DMS53 (cell line): ENCODE measurements at regions not wholly inside any gene's neighbourhood (a gene's known extent, or its start where the extent isn't known, plus 50 kb on each side); places are given as distances from the start of the nearest gene placed in this dataset.
A peak's percentile ranks its signal among the peaks of the same experiment; 100 is the strongest.
"Not testable (repeated sequence)": the region's sequence is repeated elsewhere in the genome, so short reads cannot be mapped to it uniquely, and the experiment has no call there.

Source experiments
- DNase-seq: peaks from one replicate; lab custom pipeline; 2025; lab: John Stamatoyannopoulos, UW

DNA sequence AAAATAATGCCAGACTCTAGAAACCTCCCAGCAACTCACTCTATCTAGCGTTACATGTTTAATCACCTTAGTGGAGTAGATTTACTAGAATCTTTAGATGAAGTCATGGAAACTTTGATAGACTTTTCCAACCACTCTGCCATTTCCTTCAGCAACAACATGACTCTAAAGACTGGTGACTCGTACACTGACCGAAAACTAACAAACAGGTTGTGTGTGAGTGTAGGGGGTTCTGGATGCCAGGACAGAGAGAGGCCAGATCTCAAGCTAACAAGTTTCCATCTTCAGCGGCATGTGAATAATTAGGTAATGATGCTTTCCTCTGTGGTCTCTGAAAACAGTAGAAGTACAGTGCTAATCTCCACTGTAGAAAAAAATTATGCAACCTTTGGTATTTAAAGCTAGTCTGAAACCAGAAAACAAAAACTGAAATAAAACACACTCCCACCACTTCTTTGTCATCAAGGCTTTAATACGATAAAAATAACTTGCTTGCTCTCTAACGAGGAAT lies 286.4 kb downstream of the PRDM5 start:
- no peak for DNase-seq

DNA sequence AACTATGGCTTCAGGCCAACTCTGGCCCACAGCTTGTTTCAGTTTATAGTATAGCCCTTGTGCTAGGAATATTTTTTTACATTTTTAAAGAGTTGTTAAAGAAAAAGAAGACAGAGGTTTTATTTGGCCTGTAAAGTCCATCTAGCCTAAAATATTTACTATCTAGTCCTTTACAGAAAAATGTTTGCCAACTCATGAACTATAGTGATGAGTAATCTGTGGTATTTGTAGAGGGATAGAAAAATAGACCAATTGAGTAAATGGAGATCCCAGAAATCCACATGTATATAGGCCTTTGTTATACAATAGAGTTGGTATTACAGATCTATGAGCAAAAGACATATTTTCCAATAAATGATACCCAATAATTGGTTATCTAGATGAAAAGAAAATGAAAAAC lies 288.7 kb downstream of the PRDM5 start:
- peak; percentile 15 for DNase-seq

DNA sequence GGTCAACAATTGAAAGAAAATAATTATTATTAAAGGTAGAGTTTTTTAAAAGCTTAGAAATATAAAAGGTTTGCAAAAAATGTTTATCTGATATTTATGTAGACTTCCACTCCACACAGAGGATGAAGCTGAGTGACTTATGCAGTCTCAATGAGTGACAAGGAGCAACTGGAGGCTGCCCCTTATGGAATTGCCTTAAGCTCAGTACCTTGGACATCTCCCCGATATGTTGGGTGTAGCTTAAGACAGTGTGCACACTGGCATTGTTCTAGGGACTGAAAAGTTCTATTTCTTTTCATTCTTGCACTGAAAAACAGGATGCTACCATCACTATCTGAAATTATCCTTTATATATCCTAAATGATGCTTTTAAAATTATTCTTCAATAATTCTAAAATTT lies 292.1 kb downstream of the PRDM5 start:
- DNase-seq, result no peak

DNA sequence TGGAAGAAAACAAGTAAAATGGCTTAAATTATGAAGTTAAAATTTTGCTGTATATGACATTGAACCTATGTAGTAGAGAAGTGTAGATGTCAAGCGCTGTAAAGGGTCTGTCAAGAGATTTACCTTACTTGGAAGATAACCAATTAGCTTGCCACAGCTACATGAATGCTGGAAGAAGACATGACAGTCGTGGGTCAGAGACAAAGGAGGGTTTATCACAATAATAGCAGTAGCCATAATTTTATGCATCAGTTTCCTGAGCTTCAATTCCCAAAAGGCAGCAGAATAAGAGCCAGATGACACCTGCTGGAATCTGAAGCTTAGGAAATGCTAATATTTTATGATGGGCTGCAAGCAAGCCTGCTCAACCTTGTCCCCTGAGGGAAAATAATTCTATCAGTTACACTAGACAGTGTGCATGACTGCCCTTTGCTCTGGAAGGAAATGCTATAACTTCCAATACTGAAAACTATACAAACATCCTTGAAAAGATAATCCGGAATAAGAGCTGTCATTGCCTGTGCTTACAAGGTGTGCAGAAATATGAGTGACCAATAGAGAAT lies 292.9 kb downstream of the PRDM5 start:
- no peak for DNase-seq

DNA sequence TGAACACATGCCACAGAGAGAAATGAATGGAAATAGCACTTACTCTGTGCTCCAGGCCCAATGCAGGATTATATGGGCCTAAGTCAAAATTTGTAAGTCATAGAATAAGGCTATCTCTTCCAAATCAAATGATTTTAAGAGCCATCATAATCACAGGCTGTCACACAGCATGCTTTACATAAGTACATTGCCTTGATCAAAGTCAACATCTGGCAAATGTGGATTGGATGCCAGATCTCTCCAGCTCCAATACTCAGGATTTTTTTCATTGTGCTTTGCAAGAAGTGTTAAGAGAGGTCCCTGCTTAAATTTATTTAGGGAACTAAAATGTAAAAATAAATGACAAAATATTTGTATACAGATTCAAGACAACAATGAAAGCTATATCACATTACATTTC lies 299.9 kb downstream of the PRDM5 start:
- peak; percentile 2 for DNase-seq

DNA sequence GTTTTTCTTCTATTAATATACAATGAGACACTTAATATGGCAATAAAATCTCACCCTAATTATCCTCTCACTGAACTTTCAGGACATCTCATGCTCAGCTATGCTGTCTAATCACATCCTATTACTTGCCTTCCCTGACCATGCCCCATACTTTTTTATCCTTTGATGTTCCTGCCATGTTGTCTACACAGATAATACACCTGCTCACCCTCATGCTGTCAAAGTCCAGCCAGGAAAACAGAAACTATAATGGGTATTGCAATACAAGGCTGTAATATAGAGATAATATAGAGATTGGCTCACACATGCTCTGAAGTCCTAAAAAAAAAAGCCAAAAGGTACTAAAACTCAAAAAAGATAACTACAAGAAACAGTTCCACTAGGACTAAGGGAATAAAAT lies 305.4 kb downstream of the PRDM5 start:
- DNase-seq, result no peak

DNA sequence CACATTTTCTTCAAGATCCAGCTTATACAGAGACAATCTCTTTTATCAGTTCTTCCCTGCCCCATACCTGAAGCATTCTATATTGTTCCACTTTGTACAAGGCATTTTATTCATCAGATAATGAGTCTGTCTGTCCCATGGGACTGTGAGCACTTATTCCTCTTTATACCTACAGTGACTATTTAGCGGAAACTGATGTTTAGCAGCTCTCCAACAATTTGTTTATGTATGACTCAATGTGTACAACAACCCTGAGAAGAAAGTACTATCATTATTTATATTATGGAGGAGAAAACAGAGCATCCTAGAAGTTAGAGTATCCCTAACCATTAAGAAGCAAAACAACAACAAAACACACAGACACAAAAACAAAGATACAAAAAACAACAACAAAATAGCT lies 306.5 kb downstream of the PRDM5 start:
- peak; percentile 3 for DNase-seq

DNA sequence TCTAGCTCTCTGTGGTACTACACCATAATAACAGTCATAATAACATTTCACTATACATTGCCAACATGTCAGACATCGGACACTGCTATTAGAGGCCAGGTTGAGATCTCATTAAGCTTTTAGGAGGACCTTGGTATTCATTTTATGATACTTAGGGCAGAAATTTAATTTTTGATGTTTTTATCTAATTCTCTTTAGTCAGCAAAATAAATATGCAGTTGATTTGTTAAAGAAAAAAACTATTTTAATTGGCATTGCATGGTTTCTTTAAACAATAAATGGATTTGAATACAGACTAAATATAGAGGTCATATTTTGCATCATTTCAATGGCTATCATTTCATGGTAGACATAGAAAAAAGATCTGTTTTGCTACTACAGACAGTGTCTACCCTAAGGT lies 308.7 kb downstream of the PRDM5 start:
- DNase-seq, result no peak

DNA sequence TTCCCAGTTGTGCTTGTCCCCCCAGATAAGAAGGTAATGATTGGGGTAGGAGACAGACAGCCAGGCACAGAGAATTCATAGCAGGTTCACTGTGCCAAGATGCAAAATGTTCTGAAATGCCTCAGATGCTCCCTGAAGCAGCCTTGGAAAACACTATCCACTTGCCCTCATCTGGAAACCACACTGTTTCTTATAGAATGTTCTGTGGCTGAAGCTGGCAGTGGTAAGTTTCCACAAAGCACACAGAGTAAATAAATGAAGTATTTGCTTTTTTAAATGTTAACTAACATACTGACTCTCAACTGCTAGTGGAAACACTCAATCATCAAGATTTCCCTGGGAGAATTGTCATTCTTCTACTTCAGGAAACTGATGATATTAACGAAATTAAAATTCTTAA lies 311.4 kb downstream of the PRDM5 start:
- peak; percentile 1 for DNase-seq

DNA sequence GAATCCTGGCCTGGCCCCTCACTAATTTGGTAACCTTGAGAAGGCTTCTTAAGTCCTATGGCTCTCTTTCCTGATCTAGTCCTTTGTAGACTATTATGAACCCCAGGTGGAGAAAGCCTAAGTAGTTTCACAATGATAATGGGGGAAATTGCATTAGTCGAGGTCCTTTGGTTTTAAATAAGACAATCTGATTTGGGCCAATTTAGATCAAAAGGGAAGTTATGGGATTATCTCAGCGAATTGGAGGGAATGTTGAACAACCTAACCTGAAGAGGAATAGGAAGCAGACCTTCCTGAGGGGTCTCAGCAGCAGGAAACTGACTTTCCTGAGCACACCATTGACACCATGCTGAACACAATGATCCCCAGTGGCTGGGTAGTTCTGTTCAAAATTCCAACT lies 331.5 kb downstream of the PRDM5 start:
- DNase-seq, result no peak

DNA sequence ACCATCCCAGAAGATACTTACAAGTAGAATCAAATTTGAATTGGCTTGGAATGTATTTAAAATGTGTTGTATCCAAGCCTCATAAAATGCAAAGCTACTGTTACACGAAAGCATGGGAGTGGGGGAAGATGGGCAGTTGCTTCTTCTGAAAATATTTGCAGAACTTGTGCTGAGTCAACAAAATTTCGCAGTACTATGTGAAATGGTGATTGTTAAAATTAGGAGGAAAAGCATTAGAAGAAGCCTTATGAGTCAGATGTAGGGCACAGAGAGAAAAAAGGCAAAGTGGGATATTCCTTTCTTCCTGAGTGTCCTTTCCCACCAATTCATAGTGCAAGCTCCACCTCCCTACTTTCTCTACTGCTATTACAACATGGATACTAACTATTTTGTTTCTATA lies 332.7 kb downstream of the PRDM5 start:
- no peak for DNase-seq

DNA sequence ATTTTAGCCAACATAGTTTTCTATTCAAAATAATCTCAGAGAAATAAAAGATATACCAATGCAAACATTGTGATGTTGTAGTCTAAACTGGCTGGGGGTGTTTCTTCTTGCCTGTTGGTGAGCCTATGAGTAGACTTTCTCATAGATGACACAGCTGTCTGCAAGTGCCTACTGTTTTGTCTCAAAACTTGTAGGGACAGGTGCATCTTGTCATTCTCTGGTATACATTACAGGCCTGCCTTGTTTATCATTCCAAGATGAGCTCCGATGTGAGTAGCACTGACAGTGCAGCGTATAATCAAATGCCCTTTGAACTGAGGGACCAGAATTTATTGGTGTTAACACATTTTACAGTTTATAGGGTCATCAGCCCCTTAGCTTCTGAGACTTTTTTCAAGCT lies 353.8 kb downstream of the PRDM5 start:
- DNase-seq, result peak; percentile 60

DNA sequence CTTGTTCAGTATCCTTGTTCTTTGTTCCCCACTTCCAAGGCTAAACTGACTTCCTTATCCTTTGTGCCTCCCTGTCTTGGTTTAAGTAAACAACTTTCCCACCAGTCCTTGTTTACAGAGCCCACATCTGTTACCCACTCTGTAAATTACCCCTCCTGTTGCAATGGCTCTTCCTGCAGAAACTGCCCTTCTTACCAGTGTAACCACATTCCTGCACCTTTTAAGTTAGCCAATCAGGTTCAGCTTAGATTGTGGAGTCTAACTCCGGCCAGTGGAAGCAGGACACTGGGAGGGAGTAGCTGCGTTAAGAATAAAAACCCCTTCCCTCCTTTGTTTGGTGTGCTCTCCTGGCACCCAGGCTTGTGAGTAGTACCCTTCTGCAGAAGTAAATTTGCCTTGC lies 360.9 kb downstream of the PRDM5 start:
- no peak for DNase-seq

DNA sequence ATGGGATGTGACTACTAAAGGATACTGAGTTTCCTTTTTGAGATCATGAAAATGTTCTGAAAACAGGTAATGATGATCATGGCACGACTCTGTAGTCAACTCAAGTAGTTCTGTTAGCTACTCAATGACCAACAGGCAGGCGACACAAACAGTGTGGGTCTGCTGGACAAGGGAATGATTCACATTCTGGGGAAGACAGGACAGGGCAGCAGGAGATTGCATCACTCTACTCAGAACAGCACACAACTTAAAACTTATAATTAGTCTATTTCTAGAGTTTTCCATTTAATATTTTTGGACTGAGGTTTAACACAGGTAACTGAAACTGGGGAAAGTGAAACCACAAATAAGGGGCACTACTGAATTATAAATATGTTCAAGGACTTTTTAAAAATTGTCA lies 365.2 kb downstream of the PRDM5 start:
- no peak for DNase-seq

DNA sequence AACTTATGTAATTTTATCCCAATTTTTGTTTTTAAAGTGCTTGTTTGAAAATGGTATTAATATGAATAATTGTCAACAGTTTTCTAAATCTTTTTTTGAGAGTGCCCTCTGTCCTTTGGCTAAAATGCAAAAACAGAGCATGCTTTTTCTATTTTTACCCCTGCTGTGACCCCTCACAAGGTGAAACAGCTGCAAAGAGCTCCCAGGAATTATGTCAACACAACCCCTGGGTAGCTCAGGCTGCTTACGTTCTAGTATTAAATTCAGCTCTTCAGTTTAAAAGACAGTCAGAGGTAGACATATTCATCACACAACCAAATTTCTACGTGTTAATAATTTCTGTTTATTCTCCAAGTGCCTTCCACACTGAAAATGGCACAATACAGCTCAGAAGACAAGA lies 367.5 kb downstream of the PRDM5 start:
- DNase-seq, result no peak

DNA sequence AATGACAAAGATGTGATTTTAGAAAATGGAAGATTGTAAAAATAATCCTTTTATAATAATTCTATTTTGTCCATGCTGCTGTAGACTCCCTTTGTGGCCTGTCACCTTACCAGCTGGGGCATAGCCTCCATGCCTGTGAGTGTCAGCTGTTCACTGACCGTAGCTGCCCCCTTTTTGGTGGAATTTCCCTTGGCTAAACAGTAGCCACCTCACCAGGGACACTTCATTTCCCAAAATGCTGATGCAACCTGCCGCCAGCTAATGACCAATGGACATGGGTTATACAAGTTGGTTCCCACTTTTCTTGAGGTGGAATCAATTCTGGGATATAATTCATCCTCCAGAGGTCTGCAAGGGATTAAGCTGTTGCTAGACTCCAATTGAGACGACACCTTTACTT lies 368.4 kb downstream of the PRDM5 start:
- DNase-seq, result no peak

DNA sequence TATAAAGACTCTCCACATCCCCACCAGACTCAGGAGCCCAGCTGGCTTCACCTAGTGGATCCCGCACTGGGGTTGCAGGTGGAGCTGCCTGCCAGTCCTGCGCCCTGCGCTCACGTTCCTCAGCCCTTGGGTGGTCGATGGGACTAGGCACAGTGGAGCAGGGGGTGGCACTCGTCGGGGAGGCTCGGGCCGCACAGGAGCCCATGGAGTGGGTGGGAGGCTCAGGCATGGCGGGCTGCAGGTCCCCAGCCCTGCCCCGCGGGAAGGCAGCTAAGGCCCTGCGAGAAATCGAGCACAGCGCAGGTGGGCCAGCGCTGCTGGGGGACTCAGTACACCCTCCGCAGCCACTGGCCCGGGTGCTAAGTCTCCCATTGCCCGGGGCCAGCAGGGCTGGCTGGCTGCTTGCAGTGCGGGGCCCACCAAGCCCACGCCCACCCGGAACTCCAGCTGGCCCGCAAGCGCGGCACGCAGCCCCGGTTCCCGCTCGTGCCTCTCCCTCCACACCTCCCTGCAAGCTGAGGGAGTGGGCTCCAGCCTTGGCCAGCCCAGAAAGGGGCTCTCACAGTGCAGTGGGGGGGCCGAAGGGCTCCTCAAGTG lies 371.8 kb downstream of the PRDM5 start:
- not testable (repeated sequence) for DNase-seq

DNA sequence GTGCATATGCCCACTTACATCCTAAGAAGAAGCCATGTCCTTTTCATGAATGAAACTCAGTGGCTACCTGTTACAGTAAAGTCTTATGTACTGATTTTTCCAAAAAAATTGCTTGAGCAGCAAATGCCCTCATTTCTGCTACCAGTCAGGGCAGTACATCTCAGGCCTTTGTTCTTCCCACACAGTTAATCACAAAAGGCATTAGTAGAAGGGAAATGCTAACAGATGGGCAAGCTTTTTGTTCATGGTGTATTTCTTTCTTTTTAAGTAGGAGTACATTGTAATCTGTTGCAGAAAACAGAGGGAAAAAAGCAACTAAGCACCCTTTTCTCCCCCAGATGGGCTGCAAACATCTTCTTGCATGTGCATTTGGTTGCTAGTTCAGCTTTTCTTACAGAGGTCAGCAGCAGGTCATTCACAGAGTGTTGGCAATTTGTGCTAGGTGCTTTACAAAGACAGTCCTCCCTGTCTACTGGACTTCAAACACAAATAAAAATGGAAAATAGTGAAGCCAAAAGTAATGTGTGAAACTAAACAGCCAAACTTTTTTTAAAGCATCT lies 373.4 kb downstream of the PRDM5 start:
- DNase-seq, result no peak

DNA sequence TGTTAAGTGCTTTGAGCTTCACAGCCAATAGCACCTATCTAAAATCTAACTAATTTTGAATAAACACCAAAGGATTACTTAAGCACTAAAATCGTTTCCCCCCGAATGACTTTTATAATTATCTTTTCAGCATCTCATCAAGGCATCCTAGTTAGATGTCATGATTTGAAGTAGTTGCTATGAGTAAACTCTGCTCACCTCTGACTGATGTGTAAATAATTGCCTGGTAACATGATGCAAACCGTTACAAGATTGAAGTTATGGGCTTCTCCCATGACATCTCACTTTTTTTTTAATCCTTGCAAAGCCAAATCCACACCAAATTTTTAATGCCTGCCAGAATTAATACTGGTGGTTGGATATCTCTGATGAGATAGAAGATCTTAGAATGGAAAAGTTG lies 377.1 kb downstream of the PRDM5 start:
- no peak for DNase-seq

DNA sequence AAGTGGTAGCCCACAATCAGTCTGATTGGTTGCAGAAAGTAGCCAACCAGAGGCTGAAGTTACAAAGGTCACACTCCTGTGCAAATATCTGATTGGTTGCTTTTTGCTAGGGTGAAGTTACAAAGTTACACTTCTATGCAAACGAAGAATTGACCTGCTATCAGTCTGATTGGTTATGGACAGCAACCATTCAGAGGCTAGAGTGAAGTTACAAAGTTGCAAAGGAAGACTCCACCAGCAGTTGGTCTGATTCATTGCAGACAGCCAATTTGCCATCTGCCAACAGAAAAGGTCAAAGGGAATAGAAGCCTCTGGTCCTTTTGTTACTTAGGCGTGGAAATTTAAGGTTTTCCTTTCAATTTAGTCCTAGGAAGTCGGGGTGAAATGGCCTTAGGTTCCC lies 377.7 kb downstream of the PRDM5 start:
- no peak for DNase-seq

DNA sequence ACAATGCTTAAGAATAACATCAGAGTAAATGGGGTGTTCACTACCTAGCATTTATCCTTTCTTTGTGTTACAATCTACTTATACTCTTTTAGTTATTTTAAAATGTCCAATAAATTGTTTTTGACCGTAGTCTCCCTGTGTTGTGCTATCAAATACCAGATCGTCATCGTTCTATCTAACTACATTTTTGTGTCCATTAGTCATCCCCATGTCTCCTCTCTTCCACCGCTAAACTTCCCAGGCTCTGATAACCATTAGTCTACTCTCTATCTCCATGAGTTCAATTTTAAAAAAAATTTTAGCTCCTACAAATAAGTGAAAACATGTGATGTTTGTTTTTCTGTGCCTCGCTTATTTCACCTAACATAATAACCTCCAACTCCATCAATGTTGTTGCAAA lies 381.9 kb downstream of the PRDM5 start:
- DNase-seq, result no peak

DNA sequence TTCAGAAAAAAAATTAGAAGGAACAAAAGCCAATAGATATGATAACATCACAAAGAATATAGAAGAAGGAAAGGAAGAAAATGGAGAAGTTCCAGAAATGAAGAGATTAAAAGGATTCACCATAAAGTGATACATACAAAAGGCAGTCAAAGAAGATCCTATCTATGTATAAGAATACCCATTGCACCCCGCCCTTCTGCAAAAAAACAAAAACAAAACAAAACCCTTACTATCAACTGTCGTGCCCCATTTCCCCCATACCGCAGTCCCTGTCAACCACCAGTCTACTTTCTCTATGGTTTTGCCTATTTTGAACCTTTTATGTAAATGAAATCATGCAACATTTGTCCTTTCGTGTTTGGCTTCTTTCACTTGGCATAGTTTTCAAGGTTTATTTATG lies 385.6 kb downstream of the PRDM5 start:
- DNase-seq, result no peak

DNA sequence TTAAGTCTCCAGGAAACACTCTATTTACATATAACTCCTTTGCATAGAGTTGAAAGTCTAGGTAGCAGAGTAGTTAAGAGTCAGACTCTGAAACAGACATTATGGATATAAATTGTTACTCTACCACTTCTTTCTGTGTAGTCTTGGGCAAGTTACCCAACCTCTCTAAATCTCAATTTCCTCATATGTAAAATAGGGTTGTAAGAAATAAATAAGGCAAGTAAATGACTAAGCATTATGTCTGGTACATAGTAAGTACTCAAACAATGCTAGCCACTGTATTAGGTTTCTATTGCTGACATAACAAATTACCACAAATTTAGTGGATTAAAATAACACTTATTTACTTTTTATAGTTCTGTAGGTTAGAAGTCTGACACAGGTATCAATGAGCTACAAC lies 394.1 kb downstream of the PRDM5 start:
- no peak for DNase-seq

DNA sequence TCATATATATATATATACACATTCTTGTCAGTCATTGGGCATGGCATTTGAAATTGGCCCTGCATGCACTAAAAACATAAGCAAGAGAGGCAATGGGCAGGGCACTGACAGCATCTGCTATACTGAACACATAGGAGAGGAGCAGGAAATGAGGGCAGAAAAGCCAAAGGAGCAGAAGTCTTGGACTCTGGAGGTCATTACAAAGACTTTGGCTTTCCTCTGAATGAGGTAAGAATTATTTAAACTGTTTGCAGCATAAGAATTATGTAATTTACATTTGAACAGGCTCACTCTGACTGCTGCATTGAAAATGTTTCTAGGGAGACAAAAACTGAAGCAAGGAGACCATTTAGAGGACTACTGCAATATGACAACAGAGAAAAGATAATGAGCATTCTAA lies 396.5 kb downstream of the PRDM5 start:
- DNase-seq, result no peak
